Prostate gland (tissue), 2 donors: ENCODE measurements at regions not wholly inside any gene's neighbourhood (a gene's known extent, or its start where the extent isn't known, plus 50 kb on each side); places are given as distances from the start of the nearest gene placed in this dataset.

Experiments used
- CTCF ChIP-seq, 4 experiments: fragments of 200-600 bp in 2 of 4; fragments of 450-650 bp in 2 of 4; sonication (generic) in 2 of 4; IDR thresholded peaks; 1 replicate in 3 of 4; 2 replicates in 1 of 4; pipeline ENCODE4 v1.5.1; 2016 to 2019; ENCODE audit warnings: antibody characterized with exemption in 4 of 4, mild to moderate bottlenecking in 2 of 4, moderate library complexity in 2 of 4
- POLR2A ChIP-seq: fragments of 450-650 bp; IDR thresholded peaks from one replicate; pipeline ENCODE4 v1.6.1; 2016; ENCODE audit warnings: antibody characterized with exemption, mild to moderate bottlenecking
- POLR2AphosphoS5 ChIP-seq: sonication (generic); formaldehyde crosslinking; IDR thresholded peaks from one replicate; pipeline ENCODE4 v1.6.1; 2017; ENCODE audit warnings: antibody characterized with exemption

GRCh38 chr6:56695702-56696101 lies 53.0 kb upstream of the DST start:
- TF ChIP-seq POLR2A: no peak
- TF ChIP-seq CTCF (IDR thresholded peaks at IDR 0.05): no peak
- TF ChIP-seq POLR2AphosphoS5: no peak
